ENCODE measurements at regions not wholly inside any gene's neighbourhood (a gene's known extent, or its start where the extent isn't known, plus 50 kb on each side); places are given as distances from the start of the nearest gene placed in this dataset.

DNA sequence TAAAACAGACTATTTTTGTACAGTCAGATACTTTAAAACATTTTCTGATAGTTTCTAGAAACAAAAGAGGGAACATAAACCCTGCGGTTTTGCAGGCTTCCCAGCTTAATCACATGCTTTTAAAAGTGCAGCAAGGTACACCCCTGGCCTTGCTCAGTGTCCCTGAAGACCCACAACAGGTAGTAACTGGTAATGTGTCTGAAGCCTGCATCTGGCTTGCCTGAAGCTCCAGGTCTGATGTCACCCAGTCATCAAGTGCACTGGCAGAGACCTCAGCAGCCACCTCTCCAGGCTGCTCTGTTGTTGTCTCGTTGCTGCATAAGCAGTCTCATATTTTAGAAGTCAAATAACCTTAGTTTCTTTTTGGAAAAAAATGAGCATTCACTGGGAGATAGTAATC, 376.1 kb upstream of the MTPN start:
- H3K9me3 ChIP-seq (ENCODE audit: insufficient read depth, low read depth, low read length): no peaks in the 10 kb centered on the region; the same call in 1 of the 2 replicates
- no peak overlapping the region for H2AFZ ChIP-seq (ENCODE audit: low read length)
- no peaks in the 10 kb centered on the region for H3K36me3 ChIP-seq (ENCODE audit: insufficient read depth, low read length)
- H3K79me2 ChIP-seq (ENCODE audit: insufficient read depth, low read length): no peaks in the 10 kb centered on the region
- H3K4me3 ChIP-seq (ENCODE audit: low read length, poor library complexity, severe bottlenecking): no peak overlapping the region
- no peaks in the 10 kb centered on the region for H4K20me1 ChIP-seq (ENCODE audit: insufficient read depth, low read length, poor library complexity, severe bottlenecking)
- H3K4me2 ChIP-seq (ENCODE audit: low read depth, low read length, poor library complexity, severe bottlenecking): no peak overlapping the region
- H3K27me3 ChIP-seq (ENCODE audit: insufficient read depth, low read length, poor library complexity, severe bottlenecking): no peaks in the 10 kb centered on the region
- TF ChIP-seq EZH2phosphoT487 (IDR thresholded peaks at IDR 0.05; ENCODE audit: borderline replicate concordance): no peak
- TF ChIP-seq, protein P1, sequence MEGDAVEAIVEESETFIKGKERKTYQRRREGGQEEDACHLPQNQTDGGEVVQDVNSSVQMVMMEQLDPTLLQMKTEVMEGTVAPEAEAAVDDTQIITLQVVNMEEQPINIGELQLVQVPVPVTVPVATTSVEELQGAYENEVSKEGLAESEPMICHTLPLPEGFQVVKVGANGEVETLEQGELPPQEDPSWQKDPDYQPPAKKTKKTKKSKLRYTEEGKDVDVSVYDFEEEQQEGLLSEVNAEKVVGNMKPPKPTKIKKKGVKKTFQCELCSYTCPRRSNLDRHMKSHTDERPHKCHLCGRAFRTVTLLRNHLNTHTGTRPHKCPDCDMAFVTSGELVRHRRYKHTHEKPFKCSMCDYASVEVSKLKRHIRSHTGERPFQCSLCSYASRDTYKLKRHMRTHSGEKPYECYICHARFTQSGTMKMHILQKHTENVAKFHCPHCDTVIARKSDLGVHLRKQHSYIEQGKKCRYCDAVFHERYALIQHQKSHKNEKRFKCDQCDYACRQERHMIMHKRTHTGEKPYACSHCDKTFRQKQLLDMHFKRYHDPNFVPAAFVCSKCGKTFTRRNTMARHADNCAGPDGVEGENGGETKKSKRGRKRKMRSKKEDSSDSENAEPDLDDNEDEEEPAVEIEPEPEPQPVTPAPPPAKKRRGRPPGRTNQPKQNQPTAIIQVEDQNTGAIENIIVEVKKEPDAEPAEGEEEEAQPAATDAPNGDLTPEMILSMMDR (conservative IDR thresholded peaks at IDR 0.05; ENCODE audit: low read length): no peak
- no peaks in the 10 kb centered on the region for H3K4me1 ChIP-seq (ENCODE audit: insufficient read depth, low read length, poor library complexity, severe bottlenecking)
- H3F3A ChIP-seq (ENCODE audit: low read depth): no peaks in the 10 kb centered on the region
- no peaks in the 10 kb centered on the region for H3K9me2 ChIP-seq (replicated peaks; ENCODE audit: low read depth, low read length)
- H3K9ac ChIP-seq (ENCODE audit: low read depth, low read length, poor library complexity, severe bottlenecking): no peak overlapping the region

DNA sequence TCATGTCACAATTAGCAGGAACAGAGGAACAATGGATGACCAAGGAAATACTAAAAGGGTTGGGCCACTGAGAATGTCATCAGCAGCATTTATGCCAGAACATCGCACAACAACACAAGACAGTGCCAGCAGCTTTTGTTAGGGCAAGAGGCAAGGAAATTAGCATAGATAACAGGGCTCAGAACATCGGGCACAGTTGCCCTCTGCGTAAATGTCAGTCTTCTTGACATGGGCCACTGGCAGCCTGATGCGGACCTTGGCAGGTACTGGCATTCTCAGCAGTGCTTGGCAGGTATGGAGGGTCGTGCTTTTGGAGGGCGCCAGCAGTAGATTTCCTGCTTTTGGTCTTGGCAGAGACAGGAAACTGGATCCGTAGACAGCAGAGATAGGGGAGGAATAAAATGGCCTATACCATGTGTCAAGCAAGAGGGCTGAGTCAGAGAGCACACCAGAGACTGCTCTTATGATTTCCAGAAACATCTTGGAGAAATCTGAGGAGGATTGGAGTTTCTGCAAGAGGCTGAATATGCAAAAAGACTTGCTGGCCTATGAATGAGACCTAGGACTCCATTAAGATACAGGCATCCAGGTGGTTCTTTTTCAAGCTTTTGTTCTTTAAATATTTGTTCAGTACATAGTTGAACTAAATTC, 371.5 kb upstream of the MTPN start:
- Histone ChIP-seq H3K9me2 (replicated peaks; ENCODE audit: low read depth, low read length) (no peaks in the 10 kb centered on the region), H3K9ac (ENCODE audit: low read depth, low read length, poor library complexity, severe bottlenecking) (no peak overlapping the region), H3K79me2 (ENCODE audit: insufficient read depth, low read length) (no peaks in the 10 kb centered on the region), H3K4me1 (ENCODE audit: insufficient read depth, low read length, poor library complexity, severe bottlenecking) (no peaks in the 10 kb centered on the region), H3K4me3 (ENCODE audit: low read length, poor library complexity, severe bottlenecking) (no peak overlapping the region), H3K9me3 (ENCODE audit: insufficient read depth, low read depth, low read length) (no peaks in the 10 kb centered on the region; the same call in 1 of the 2 replicates), H3K4me2 (ENCODE audit: low read depth, low read length, poor library complexity, severe bottlenecking) (no peak overlapping the region), H2AFZ (ENCODE audit: low read length) (no peak overlapping the region), H4K20me1 (ENCODE audit: insufficient read depth, low read length, poor library complexity, severe bottlenecking) (no peaks in the 10 kb centered on the region), H3K27me3 (ENCODE audit: insufficient read depth, low read length, poor library complexity, severe bottlenecking) (no peaks in the 10 kb centered on the region), H3K36me3 (ENCODE audit: insufficient read depth, low read length) (no peaks in the 10 kb centered on the region), H3F3A (ENCODE audit: low read depth) (no peaks in the 10 kb centered on the region)
- TF ChIP-seq, protein P1 (conservative IDR thresholded peaks at IDR 0.05; ENCODE audit: low read length): no peak
- TF ChIP-seq EZH2phosphoT487 (IDR thresholded peaks at IDR 0.05; ENCODE audit: borderline replicate concordance): no peak

DNA sequence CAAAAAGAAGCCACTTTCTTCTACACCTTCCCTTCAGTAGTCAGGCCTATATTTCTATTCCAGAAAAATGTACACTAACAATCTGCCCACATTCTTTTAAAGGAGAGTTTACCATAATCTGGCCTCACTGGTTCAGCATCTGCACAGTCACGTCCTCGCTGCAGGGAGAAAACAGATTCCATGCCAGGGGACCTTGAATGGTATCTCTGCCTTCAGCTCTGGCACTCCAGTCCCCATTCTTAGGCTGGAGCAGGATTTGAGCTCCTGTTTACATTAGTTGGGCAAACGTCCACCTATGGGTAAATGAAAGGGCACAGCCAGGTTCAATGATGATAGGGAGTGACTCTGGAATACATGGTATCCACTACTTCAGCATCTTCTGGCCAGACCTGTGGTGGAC, 371.0 kb upstream of the MTPN start:
- no peak overlapping the region for H3K4me2 ChIP-seq (ENCODE audit: low read depth, low read length, poor library complexity, severe bottlenecking)
- no peak overlapping the region for H2AFZ ChIP-seq (ENCODE audit: low read length)
- no peak overlapping the region for H3K9ac ChIP-seq (ENCODE audit: low read depth, low read length, poor library complexity, severe bottlenecking)
- no peaks in the 10 kb centered on the region; the same call in 1 of the 2 replicates for H3K9me3 ChIP-seq (ENCODE audit: insufficient read depth, low read depth, low read length)
- H3K4me1 ChIP-seq (ENCODE audit: insufficient read depth, low read length, poor library complexity, severe bottlenecking): no peaks in the 10 kb centered on the region
- no peaks in the 10 kb centered on the region for H3K36me3 ChIP-seq (ENCODE audit: insufficient read depth, low read length)
- no peaks in the 10 kb centered on the region for H3K79me2 ChIP-seq (ENCODE audit: insufficient read depth, low read length)
- H3K27me3 ChIP-seq (ENCODE audit: insufficient read depth, low read length, poor library complexity, severe bottlenecking): no peaks in the 10 kb centered on the region
- H3F3A ChIP-seq (ENCODE audit: low read depth): no peaks in the 10 kb centered on the region
- no peak for TF ChIP-seq EZH2phosphoT487 (IDR thresholded peaks at IDR 0.05; ENCODE audit: borderline replicate concordance)
- TF ChIP-seq, protein P1 (conservative IDR thresholded peaks at IDR 0.05; ENCODE audit: low read length): no peak
- H4K20me1 ChIP-seq (ENCODE audit: insufficient read depth, low read length, poor library complexity, severe bottlenecking): no peaks in the 10 kb centered on the region
- no peaks in the 10 kb centered on the region for H3K9me2 ChIP-seq (replicated peaks; ENCODE audit: low read depth, low read length)
- H3K4me3 ChIP-seq (ENCODE audit: low read length, poor library complexity, severe bottlenecking): no peak overlapping the region

All from Loucy (cell line).